ELF-1 (cell line): ENCODE measurements at regions not wholly inside any gene's neighbourhood (a gene's known extent, or its start where the extent isn't known, plus 50 kb on each side); places are given as distances from the start of the nearest gene placed in this dataset.

Experiments used
- DNase-seq: peaks from one replicate; pipeline ENCODE4 v3.0.0-alpha.2; 2016; ENCODE audit warnings: low read depth, low spot score

- peak; percentile 55 for DNase-seq
Observed at GRCh38 chr17:79220713-79221291, 146.2 kb downstream of the ENGASE start.

GRCh38 chr17:79220201-79220712 is 145.6 kb downstream of the ENGASE start:
- no peak for DNase-seq

GRCh38 chr17:79219208-79219935 is 144.7 kb downstream of the ENGASE start:
- DNase-seq: no peak

- no peak for DNase-seq
Observed at GRCh38 chr17:79218825-79219200, 144.2 kb downstream of the ENGASE start.

- DNase-seq: no peak
Observed at GRCh38 chr17:79218175-79218824, 143.7 kb downstream of the ENGASE start.

- DNase-seq: no peak
Observed at GRCh38 chr17:79217473-79218135, 143.0 kb downstream of the ENGASE start.

- DNase-seq: no peak
Observed at GRCh38 chr17:79216826-79217225, 142.2 kb downstream of the ENGASE start.

GRCh38 chr17:79216391-79216790 is 141.8 kb downstream of the ENGASE start:
- no peak for DNase-seq

GRCh38 chr17:79215631-79216030 is 141.0 kb downstream of the ENGASE start:
- no peak for DNase-seq

GRCh38 chr17:79214940-79215604 is 140.4 kb downstream of the ENGASE start:
- DNase-seq: no peak

- DNase-seq: no peak
Observed at GRCh38 chr17:79214459-79214858, 139.8 kb downstream of the ENGASE start.

GRCh38 chr17:79213305-79213704 is 138.7 kb downstream of the ENGASE start:
- DNase-seq: no peak

- peak; percentile 87 for DNase-seq
Observed at GRCh38 chr17:79212149-79213087, 137.8 kb downstream of the ENGASE start.

GRCh38 chr17:79211061-79211770 is 136.6 kb downstream of the ENGASE start:
- DNase-seq: no peak

- DNase-seq: no peak
Observed at GRCh38 chr17:79210638-79211037, 136.0 kb downstream of the ENGASE start.

- no peak for DNase-seq
Observed at GRCh38 chr17:79207960-79208359, 133.3 kb downstream of the ENGASE start.

GRCh38 chr17:79205688-79206205 is 131.1 kb downstream of the ENGASE start:
- DNase-seq: no peak

GRCh38 chr17:79204261-79204660 is 129.6 kb downstream of the ENGASE start:
- DNase-seq: no peak

GRCh38 chr17:79203657-79204056 is 129.0 kb downstream of the ENGASE start:
- DNase-seq: no peak

- no peak for DNase-seq
Observed at GRCh38 chr17:79203016-79203415, 128.4 kb downstream of the ENGASE start.
